Retinal pigment epithelial cell (primary cell): ENCODE measurements at regions not wholly inside any gene's neighbourhood (a gene's known extent, or its start where the extent isn't known, plus 50 kb on each side); places are given as distances from the start of the nearest gene placed in this dataset.

Experiments
- DNase-seq: peaks from one replicate; pipeline ENCODE4 v3.0.0-alpha.2; 2010; ENCODE audit warnings: low read depth
- H3K4me3 ChIP-seq: 2 replicates; pipeline ENCODE4 v1.5.1; 2011; ENCODE audit warnings: mild to moderate bottlenecking, low read length, control low read depth, moderate library complexity
- CTCF ChIP-seq: conservative IDR thresholded peaks from 2 replicates; pipeline ENCODE4 v1.5.1; 2011; ENCODE audit warnings: low read depth, low read length, control low read depth, inconsistent platforms

DNA sequence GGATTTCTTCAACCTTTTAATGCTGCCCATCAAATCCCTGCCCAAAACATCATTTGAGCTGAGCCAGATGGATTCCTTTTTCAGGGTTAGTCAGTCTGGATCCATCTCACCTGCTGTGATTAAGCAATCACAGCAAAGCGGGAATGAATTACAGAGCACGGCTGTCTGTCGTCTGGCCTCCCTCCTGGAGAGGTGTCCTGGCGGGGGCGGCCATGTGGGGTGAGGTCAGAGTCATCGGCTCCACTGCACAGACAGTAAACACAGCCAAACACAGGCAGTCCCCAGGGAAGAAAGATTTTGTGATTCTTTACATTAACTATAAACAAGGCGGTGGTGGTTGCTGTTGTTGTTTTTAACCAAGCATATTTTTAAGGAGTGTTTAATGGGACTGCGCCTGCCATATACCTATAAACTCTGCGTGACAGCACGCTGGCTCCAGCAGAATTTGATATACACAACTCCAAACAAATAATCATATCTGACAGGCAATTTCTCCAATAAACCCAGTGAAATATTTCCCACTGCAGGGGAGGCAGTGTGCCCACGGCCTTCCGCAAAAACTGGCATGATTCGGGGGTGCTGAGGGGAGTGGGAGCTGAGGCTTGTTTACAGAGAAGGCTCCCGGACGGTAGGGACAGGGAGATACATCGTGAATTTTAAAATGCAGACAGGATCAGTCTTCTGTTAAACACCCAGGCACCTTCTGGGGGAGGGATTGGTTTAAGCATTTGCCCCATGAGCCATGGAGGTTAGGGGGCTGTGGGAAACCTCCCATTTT lies 232.0 kb upstream of the PMEPA1 start:
- no peak overlapping the region for H3K4me3 ChIP-seq
- DNase-seq = no peak
- no peak for TF ChIP-seq CTCF

DNA sequence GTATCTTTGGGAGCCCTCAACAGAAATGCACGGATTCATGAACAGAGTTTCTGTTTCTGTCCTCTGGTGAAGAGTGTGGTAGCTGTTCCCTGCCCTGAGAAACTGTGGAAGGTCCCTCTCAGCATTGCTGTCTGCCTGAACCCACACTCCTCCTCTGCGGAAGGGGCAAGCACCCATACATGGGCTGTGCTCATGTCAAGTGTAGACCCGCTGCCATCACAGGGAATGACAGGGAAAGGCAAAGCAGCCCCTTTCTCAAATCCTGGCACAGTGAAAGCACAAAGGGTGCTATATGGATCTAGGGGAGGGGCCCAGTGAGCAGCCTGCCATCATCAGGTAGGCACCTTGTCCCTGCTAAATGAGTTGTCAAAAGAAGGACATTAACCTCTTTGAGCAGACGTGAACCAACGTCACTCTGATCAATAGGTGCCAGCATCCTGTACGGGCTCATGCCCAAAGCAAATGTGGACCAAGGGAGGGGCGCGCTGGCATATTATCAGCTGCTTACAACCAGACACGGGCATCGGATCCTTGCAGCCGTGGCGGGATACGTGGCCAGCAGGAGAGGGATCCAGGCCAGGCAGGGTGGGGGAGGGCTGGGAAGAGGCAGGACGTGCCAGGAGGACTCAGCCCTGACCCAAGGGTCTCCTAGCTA lies 231.2 kb upstream of the PMEPA1 start:
- no peak overlapping the region for H3K4me3 ChIP-seq
- DNase-seq = no peak
- TF ChIP-seq CTCF = no peak

DNA sequence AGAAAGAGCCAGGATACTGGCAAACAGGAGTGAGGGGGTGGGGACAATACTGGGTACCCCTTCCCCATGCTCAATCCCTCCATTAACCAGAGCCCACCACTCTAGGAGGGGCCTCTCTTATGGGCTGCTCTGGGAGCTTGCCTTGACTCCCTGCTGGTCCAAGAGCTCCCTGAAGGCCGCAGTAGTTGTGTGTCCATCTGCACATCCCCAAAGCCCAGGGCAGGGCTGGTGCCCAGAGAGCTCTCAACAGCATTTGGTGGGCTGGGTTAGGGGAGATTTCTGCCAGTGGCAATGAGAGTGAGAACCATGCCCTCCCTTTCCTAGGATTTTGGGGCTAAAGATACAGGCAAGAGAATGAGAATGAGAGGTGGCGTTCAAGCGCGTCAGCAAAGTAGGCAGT lies 230.6 kb upstream of the PMEPA1 start:
- no peak overlapping the region for H3K4me3 ChIP-seq
- no peak for TF ChIP-seq CTCF
- DNase-seq = no peak

- TF ChIP-seq CTCF = no peak
- H3K4me3 ChIP-seq = no peak overlapping the region
These were observed 229.7 kb upstream of the PMEPA1 start for GRCh38 chr20:57939499-57939898.

DNA sequence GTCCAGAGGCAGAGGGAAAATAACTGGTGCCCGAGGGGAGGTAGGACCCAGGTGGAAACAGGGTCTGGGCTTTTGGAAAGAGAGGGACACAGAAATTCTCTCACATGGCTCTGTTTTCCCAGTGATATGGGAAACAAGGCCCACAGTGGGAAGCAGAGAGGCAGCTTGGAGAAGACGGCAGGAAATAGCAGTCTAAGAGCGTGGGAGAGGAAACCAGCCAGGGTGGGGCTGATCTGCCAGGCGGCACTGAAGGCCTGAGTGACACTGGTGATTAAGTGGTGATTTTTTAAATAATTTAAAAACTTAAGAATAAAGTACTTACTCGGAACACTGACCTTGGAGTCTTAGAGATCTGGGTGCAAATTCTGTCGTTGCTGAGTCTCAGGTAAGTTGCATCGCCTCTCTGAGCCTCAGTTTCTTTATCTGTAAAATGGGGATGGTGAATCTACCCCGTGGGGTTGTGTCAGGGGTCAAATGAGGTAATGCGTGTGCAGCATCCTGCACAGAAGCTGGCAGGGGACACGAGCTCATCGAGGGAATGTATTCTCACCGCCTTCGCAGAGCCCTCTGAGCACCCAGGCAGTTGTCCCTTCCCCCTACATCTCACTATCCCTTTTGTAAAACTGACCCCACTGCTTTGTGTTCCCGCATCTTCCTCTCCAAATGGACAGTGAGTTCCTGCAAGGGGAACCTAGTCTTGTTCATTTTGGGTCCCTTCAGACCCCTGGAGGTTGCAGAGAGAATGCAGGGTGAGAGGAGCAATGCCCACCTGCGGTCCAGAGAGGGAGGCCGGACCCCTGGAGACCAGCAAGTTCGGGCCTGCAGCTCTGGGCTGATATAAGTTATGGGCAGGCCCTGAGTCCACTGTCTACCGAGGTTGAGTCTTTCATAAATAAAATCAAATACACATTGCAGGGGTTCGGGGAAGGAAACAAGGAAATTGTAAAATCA lies 228.6 kb upstream of the PMEPA1 start:
- no peak for TF ChIP-seq CTCF
- DNase-seq = no peak
- no peak overlapping the region for H3K4me3 ChIP-seq

More at GRCh38 chr20:57939499-57939898, 229.7 kb upstream of the PMEPA1 start:
- no peak for DNase-seq

GRCh38 chr20:57936636-57937385 lies 227.0 kb upstream of the PMEPA1 start:
- TF ChIP-seq CTCF = no peak
- no peak for DNase-seq
- H3K4me3 ChIP-seq = no peak overlapping the region
